ENCODE measurements at regions not wholly inside any gene's neighbourhood (a gene's known extent, or its start where the extent isn't known, plus 50 kb on each side); places are given as distances from the start of the nearest gene placed in this dataset.
A peak's percentile ranks its signal among the peaks of the same experiment; 100 is the strongest.

- DNase-seq (no peak), ATAC-seq (ENCODE audit: low read depth in 2 of 2) (no peak)
- Mint-ChIP-seq H3K36me3 (no peaks in the 10 kb centered on the region), H3K27me3 (no peaks in the 10 kb centered on the region), H3K4me3 (no peak overlapping the region), H3K9me3 (peaks cover 0 to 6% (median 0%) of the 10 kb centered on the region in 7 donors), H3K27ac (no peak overlapping the region), H3K4me1 (no peaks in the 10 kb centered on the region)
Observed at GRCh38 chr12:63304887-63305316, 153.9 kb upstream of the AVPR1A start.

GRCh38 chr12:63302941-63303536, 152.0 kb upstream of the AVPR1A start:
- H3K27me3 Mint-ChIP-seq = no peaks in the 10 kb centered on the region
- no peak for DNase-seq
- no peak overlapping the region for H3K27ac Mint-ChIP-seq
- no peaks in the 10 kb centered on the region for H3K9me3 Mint-ChIP-seq
- ATAC-seq (ENCODE audit: low read depth in 2 of 2) = no peak
- H3K4me1 Mint-ChIP-seq = no peaks in the 10 kb centered on the region
- no peak overlapping the region for H3K4me3 Mint-ChIP-seq
- H3K36me3 Mint-ChIP-seq = no peaks in the 10 kb centered on the region

- ATAC-seq (ENCODE audit: low read depth in 2 of 2) (no peak), DNase-seq (no peak)
- no peaks in the 10 kb centered on the region for H3K4me1 Mint-ChIP-seq
- H3K9me3 Mint-ChIP-seq = no peaks in the 10 kb centered on the region
- no peak overlapping the region for H3K4me3 Mint-ChIP-seq
- H3K27ac Mint-ChIP-seq = no peak overlapping the region
- no peaks in the 10 kb centered on the region for H3K27me3 Mint-ChIP-seq
- H3K36me3 Mint-ChIP-seq = no peaks in the 10 kb centered on the region
Observed at GRCh38 chr12:63302269-63302940, 151.4 kb upstream of the AVPR1A start.

DNA sequence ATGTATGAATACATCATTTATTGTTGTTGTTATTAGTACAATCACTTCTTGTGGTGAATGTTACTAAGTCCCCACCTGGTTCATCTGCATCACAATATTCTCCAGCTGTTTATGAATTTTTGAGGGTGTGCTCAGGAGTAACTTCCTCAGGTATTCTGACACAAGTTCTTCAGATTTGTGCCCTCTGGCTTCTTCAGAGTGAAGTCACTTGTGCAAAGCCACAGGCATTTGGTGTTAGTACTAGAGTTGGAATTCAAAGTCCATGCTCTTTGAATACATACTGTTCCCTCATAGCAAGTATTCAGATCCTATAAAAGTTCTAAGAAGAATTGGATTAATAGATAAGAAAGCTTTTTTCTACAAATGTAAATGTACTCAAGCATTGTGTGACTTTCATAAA, 150.3 kb upstream of the AVPR1A start:
- Mint-ChIP-seq H3K4me1 (no peaks in the 10 kb centered on the region), H3K27ac (no peak overlapping the region), H3K4me3 (no peak overlapping the region), H3K36me3 (no peaks in the 10 kb centered on the region), H3K9me3 (peaks cover 0 to 5% (median 0%) of the 10 kb centered on the region in 7 donors), H3K27me3 (no peaks in the 10 kb centered on the region)
- no peak for ATAC-seq (ENCODE audit: low read depth in 2 of 2)
- no peak for DNase-seq

- Mint-ChIP-seq H3K9me3 (peaks cover 0 to 5% (median 0%) of the 10 kb centered on the region in 7 donors), H3K36me3 (no peaks in the 10 kb centered on the region), H3K27me3 (no peaks in the 10 kb centered on the region), H3K4me1 (no peaks in the 10 kb centered on the region), H3K4me3 (no peak overlapping the region), H3K27ac (no peak overlapping the region)
- ATAC-seq (ENCODE audit: low read depth in 2 of 2) = no peak
- no peak for DNase-seq
Observed at GRCh38 chr12:63298386-63298930, 147.5 kb upstream of the AVPR1A start.

DNA sequence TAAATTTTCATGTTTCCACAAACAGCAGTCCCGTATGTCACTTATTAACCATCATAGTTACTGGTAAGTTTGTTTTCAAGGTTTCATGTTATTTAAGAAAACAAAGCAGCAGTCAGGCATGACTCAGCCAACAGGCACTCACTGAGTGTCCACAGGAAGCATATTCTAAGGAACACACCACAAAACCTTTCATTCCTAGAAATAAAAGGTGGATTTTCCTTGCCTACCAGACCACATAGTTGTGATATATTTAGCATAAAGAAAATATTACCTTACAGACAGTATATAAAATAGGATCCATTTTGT, 143.3 kb upstream of the AVPR1A start:
- H3K4me1 Mint-ChIP-seq = no peaks in the 10 kb centered on the region
- no peaks in the 10 kb centered on the region for H3K27me3 Mint-ChIP-seq
- no peak overlapping the region for H3K27ac Mint-ChIP-seq
- peaks cover 0 to 5% (median 0%) of the 10 kb centered on the region in 7 donors for H3K9me3 Mint-ChIP-seq
- no peaks in the 10 kb centered on the region for H3K36me3 Mint-ChIP-seq
- DNase-seq (no peak), ATAC-seq (ENCODE audit: low read depth in 2 of 2) (no peak)
- no peak overlapping the region for H3K4me3 Mint-ChIP-seq

DNA sequence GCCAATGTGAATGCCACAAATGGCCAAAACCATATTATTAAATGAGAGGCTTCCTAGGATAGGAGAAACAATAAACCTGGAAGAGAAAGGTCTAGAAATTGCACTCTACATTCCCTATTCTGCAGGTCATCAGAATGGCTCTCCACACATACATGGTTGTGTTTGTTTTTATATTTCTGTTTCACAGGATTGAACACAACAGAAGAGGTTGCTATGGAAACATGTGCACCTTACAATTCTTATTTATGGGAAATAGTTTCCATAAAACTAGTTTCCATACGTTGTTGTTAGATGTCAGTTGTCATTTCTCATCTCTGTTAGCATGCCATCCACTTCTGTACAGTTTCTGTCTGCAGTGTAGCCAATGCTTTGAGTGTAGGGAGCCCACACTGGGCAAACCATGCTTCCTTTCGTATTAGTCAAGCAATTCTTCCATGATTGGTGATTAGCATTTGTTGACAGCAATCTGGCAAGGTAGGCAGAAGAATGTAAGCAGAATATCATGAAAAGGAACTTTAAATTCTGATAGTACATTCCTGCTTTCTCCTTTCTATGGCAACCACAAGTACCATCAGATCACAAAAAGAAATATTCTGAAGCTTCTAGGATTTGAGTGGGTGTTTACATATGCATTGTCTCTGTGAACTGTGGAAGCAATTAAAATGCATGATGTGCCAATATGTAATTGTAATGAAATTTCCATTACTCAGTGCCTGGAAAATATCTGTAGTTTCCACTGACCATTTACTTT, 141.6 kb upstream of the AVPR1A start:
- Mint-ChIP-seq H3K27ac (no peak overlapping the region), H3K4me3 (no peak overlapping the region), H3K36me3 (no peaks in the 10 kb centered on the region), H3K4me1 (no peaks in the 10 kb centered on the region), H3K9me3 (peaks cover 0 to 5% (median 0%) of the 10 kb centered on the region in 7 donors), H3K27me3 (no peaks in the 10 kb centered on the region)
- DNase-seq (no peak), ATAC-seq (ENCODE audit: low read depth in 2 of 2) (no peak)

GRCh38 chr12:63276537-63277365, 125.8 kb upstream of the AVPR1A start:
- ATAC-seq (ENCODE audit: low read depth in 2 of 2) (no peak), DNase-seq (no peak)
- no peak overlapping the region for H3K4me3 Mint-ChIP-seq
- H3K27me3 Mint-ChIP-seq = no peaks in the 10 kb centered on the region
- no peaks in the 10 kb centered on the region for H3K36me3 Mint-ChIP-seq
- H3K27ac Mint-ChIP-seq = peak overlapping the region in 1 of 6 donors; percentile 0
- peaks cover 0 to 3% (median 0%) of the 10 kb centered on the region in 7 donors for H3K9me3 Mint-ChIP-seq
- no peaks in the 10 kb centered on the region for H3K4me1 Mint-ChIP-seq

- H3K36me3 Mint-ChIP-seq = no peaks in the 10 kb centered on the region
- no peak overlapping the region for H3K4me3 Mint-ChIP-seq
- H3K9me3 Mint-ChIP-seq = peaks cover 4 to 39% (median 22%) of the 10 kb centered on the region in 7 donors
- no peaks in the 10 kb centered on the region for H3K27me3 Mint-ChIP-seq
- DNase-seq = no peak
- H3K27ac Mint-ChIP-seq = no peak overlapping the region
- no peaks in the 10 kb centered on the region for H3K4me1 Mint-ChIP-seq
- ATAC-seq (ENCODE audit: low read depth in 2 of 2) = no peak
Observed at GRCh38 chr12:63266988-63267387, 116.0 kb upstream of the AVPR1A start.

- no peak for DNase-seq
- Mint-ChIP-seq H3K27ac (no peak overlapping the region), H3K4me1 (no peaks in the 10 kb centered on the region), H3K9me3 (peaks cover 0 to 35% (median 22%) of the 10 kb centered on the region in 7 donors), H3K36me3 (no peaks in the 10 kb centered on the region), H3K4me3 (no peak overlapping the region), H3K27me3 (no peaks in the 10 kb centered on the region)
- ATAC-seq (ENCODE audit: low read depth in 2 of 2) = no peak
Observed at GRCh38 chr12:63264629-63265028, 113.6 kb upstream of the AVPR1A start.

DNA sequence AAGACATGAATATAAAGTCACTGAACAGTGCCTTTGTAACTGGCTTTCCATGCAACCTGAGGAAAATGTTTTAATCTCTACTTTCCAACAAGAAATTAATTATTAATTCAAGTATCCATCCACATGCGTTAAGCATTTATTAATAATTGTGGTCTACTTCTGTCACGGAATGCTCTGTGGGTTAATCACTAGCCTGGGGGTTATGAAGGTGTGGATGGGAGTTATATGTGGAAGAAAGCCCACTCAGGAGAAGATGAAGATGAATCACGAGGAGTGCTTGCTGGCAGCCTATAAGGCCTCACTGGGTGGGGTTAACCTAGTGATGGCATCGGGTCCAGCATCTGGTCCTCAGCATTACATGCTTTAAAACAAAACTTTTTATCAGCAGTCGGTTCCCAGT, 99.5 kb upstream of the AVPR1A start:
- no peak for DNase-seq
- ATAC-seq (ENCODE audit: low read depth in 2 of 2) = no peak
- no peak overlapping the region for H3K27ac Mint-ChIP-seq
- no peaks in the 10 kb centered on the region for H3K27me3 Mint-ChIP-seq
- H3K4me1 Mint-ChIP-seq = no peaks in the 10 kb centered on the region
- no peak overlapping the region for H3K4me3 Mint-ChIP-seq
- no peaks in the 10 kb centered on the region for H3K36me3 Mint-ChIP-seq
- H3K9me3 Mint-ChIP-seq = peaks cover 0 to 10% (median 3%) of the 10 kb centered on the region in 7 donors

GRCh38 chr12:63238892-63239291, 87.9 kb upstream of the AVPR1A start:
- Mint-ChIP-seq H3K4me1 (no peaks in the 10 kb centered on the region), H3K27ac (no peak overlapping the region), H3K9me3 (peaks cover 4 to 16% (median 7%) of the 10 kb centered on the region in 7 donors), H3K27me3 (no peaks in the 10 kb centered on the region), H3K36me3 (peaks cover 0 to 8% of the 10 kb centered on the region in 2 donors), H3K4me3 (no peak overlapping the region)
- no peak for ATAC-seq (ENCODE audit: low read depth in 2 of 2)
- no peak for DNase-seq

DNA sequence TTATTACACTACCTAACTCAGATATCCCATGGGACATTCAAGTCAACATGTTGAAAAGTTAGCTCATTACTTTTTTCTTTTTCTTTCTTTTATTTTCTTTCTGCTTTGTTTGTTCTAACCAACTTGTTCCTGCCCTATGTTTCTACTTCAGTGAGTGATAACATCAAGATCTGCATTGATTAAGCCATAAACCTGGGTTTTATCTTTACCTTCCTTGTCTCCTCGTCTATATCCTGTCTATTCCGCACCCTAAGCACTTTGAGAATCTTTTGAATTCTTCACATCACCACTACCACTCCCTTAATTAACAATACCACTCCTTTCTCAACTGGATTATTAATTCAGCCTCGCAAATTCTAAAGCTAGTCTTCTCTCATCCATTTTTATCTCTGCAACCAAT, 81.9 kb upstream of the AVPR1A start:
- Mint-ChIP-seq H3K36me3 (no peaks in the 10 kb centered on the region), H3K27me3 (no peaks in the 10 kb centered on the region), H3K27ac (no peak overlapping the region), H3K4me1 (no peaks in the 10 kb centered on the region), H3K4me3 (no peak overlapping the region), H3K9me3 (peaks cover 0 to 4% (median 2%) of the 10 kb centered on the region in 7 donors)
- ATAC-seq (ENCODE audit: low read depth in 2 of 2) (no peak), DNase-seq (no peak)
